ENCODE measurements at regions not wholly inside any gene's neighbourhood (a gene's known extent, or its start where the extent isn't known, plus 50 kb on each side); places are given as distances from the start of the nearest gene placed in this dataset.

- no peaks in the 10 kb centered on the region for H3F3A ChIP-seq (ENCODE audit: insufficient read depth, low read length)
- H3K79me2 ChIP-seq (ENCODE audit: low read length), result no peaks in the 10 kb centered on the region
- no peak overlapping the region for H3K27ac ChIP-seq (ENCODE audit: low read length)
- H3K4me1 ChIP-seq (ENCODE audit: low read length), result no peaks in the 10 kb centered on the region
- no peaks in the 10 kb centered on the region for H3K36me3 ChIP-seq (replicated peaks; ENCODE audit: insufficient read depth, low read length)
- no peak overlapping the region for H3K4me2 ChIP-seq (ENCODE audit: low read depth, low read length)
- no peak overlapping the region for H3K4me3 ChIP-seq (ENCODE audit: low read length)
- no peak for DNase-seq
- H3K9me3 ChIP-seq (replicated peaks; ENCODE audit: insufficient read depth, low read length), result no peaks in the 10 kb centered on the region
- H4K20me1 ChIP-seq (ENCODE audit: insufficient read depth, low read length), result no peaks in the 10 kb centered on the region
- no peak for TF ChIP-seq EZH2phosphoT487 (IDR thresholded peaks at IDR 0.05; ENCODE audit: low read length)
- no peak for TF ChIP-seq CTCF (IDR thresholded peaks at IDR 0.05; ENCODE audit: low read length)
- TF ChIP-seq EZH2 (optimal IDR thresholded peaks at IDR 0.05; ENCODE audit: low read depth, low read length), result no peak
- no peak overlapping the region for H3K9ac ChIP-seq (ENCODE audit: low read length)
- no peak overlapping the region for H2AFZ ChIP-seq (ENCODE audit: low read length)
- H3K9me2 ChIP-seq (replicated peaks; ENCODE audit: insufficient read depth, low read length), result no peaks in the 10 kb centered on the region
- H3K27me3 ChIP-seq (replicated peaks; ENCODE audit: insufficient read depth, low read length), result no peaks in the 10 kb centered on the region
These were observed 175.7 kb upstream of the MEOX2 start for GRCh38 chr7:15862016-15862780.

GRCh38 chr7:15860264-15860949, 173.9 kb upstream of the MEOX2 start:
- Histone ChIP-seq H3K4me3 (ENCODE audit: low read length) (no peak overlapping the region), H3K9me3 (replicated peaks; ENCODE audit: insufficient read depth, low read length) (no peaks in the 10 kb centered on the region), H3K4me2 (ENCODE audit: low read depth, low read length) (no peak overlapping the region), H3K36me3 (replicated peaks; ENCODE audit: insufficient read depth, low read length) (no peaks in the 10 kb centered on the region), H3K9ac (ENCODE audit: low read length) (no peak overlapping the region), H2AFZ (ENCODE audit: low read length) (no peak overlapping the region), H3K79me2 (ENCODE audit: low read length) (no peaks in the 10 kb centered on the region), H3K27ac (ENCODE audit: low read length) (no peak overlapping the region), H4K20me1 (ENCODE audit: insufficient read depth, low read length) (no peaks in the 10 kb centered on the region), H3K27me3 (replicated peaks; ENCODE audit: insufficient read depth, low read length) (no peaks in the 10 kb centered on the region), H3F3A (ENCODE audit: insufficient read depth, low read length) (no peaks in the 10 kb centered on the region), H3K4me1 (ENCODE audit: low read length) (no peaks in the 10 kb centered on the region), H3K9me2 (replicated peaks; ENCODE audit: insufficient read depth, low read length) (no peaks in the 10 kb centered on the region)
- no peak for DNase-seq
- TF ChIP-seq EZH2 (optimal IDR thresholded peaks at IDR 0.05; ENCODE audit: low read depth, low read length) (no peak), CTCF (IDR thresholded peaks at IDR 0.05; ENCODE audit: low read length) (no peak), EZH2phosphoT487 (IDR thresholded peaks at IDR 0.05; ENCODE audit: low read length) (no peak)

- Histone ChIP-seq H3K4me1 (ENCODE audit: low read length) (no peaks in the 10 kb centered on the region), H3F3A (ENCODE audit: insufficient read depth, low read length) (no peaks in the 10 kb centered on the region), H3K4me2 (ENCODE audit: low read depth, low read length) (no peak overlapping the region), H4K20me1 (ENCODE audit: insufficient read depth, low read length) (no peaks in the 10 kb centered on the region), H3K4me3 (ENCODE audit: low read length) (no peak overlapping the region), H3K9me2 (replicated peaks; ENCODE audit: insufficient read depth, low read length) (no peaks in the 10 kb centered on the region), H3K36me3 (replicated peaks; ENCODE audit: insufficient read depth, low read length) (no peaks in the 10 kb centered on the region), H3K27me3 (replicated peaks; ENCODE audit: insufficient read depth, low read length) (no peaks in the 10 kb centered on the region), H2AFZ (ENCODE audit: low read length) (no peak overlapping the region), H3K9me3 (replicated peaks; ENCODE audit: insufficient read depth, low read length) (no peaks in the 10 kb centered on the region), H3K9ac (ENCODE audit: low read length) (no peak overlapping the region), H3K27ac (ENCODE audit: low read length) (no peak overlapping the region), H3K79me2 (ENCODE audit: low read length) (no peaks in the 10 kb centered on the region)
- TF ChIP-seq EZH2phosphoT487 (IDR thresholded peaks at IDR 0.05; ENCODE audit: low read length) (no peak), EZH2 (optimal IDR thresholded peaks at IDR 0.05; ENCODE audit: low read depth, low read length) (no peak), CTCF (IDR thresholded peaks at IDR 0.05; ENCODE audit: low read length) (no peak)
- DNase-seq, result no peak
These were observed 170.5 kb upstream of the MEOX2 start for GRCh38 chr7:15857026-15857425.

All from MM.1S (cell line).